ENCODE measurements at regions not wholly inside any gene's neighbourhood (a gene's known extent, or its start where the extent isn't known, plus 50 kb on each side); places are given as distances from the start of the nearest gene placed in this dataset.

DNA sequence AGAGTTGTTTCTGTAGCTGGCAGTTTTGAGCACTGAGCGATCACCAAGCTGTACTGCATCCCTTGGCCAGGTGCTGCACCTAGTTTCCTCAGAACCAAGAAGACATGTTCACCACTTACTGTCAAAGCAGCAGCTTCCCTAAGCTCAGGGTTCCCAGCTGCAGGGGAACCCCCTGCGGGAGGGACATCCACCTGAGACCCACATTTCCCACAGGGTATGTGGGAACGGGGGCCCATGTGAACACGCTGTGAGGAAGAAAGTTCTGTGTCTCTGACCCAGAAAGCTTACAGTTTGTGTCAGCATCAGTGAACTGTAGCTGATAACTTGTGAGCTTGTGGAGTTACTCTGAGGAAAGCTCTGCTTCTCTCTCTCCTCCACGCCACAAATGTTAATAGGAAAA lies 436.8 kb upstream of the IGFBP3 start:
- intact Hi-C loops (cut with DNase I; ENCODE audit: low total_unique reads), result loop anchor here (10.0 kb wide), 1 partner anchor 433 kb away; the partner anchor contains the start of gene IGFBP3
- Histone ChIP-seq H3K36me3 (ENCODE audit: low read depth, missing control alignments) (no peaks in the 10 kb centered on the region), H3K9me3 (no peaks in the 10 kb centered on the region), H3K27me3 (no peaks in the 10 kb centered on the region), H3K27ac (no peak overlapping the region), H3K4me1 (no peaks in the 10 kb centered on the region), H3K4me3 (no peak overlapping the region)
- TF ChIP-seq CTCF (IDR thresholded peaks at IDR 0.05) (no peak), POLR2A (IDR thresholded peaks at IDR 0.05) (no peak)
- 92 to 95% methylated on average over 5 of the region's 5 CpGs for WGBS, 2 donors
- DNase-seq, result no peak

GRCh38 chr7:46357290-46357689 lies 436.2 kb upstream of the IGFBP3 start:
- Histone ChIP-seq H3K4me3 (no peak overlapping the region), H3K27me3 (no peaks in the 10 kb centered on the region), H3K4me1 (no peaks in the 10 kb centered on the region), H3K27ac (no peak overlapping the region), H3K9me3 (no peaks in the 10 kb centered on the region), H3K36me3 (ENCODE audit: low read depth, missing control alignments) (no peaks in the 10 kb centered on the region)
- TF ChIP-seq CTCF (IDR thresholded peaks at IDR 0.05), result no peak
- TF ChIP-seq POLR2A (IDR thresholded peaks at IDR 0.05), result no peak
- no peak for DNase-seq
- whole genome bisulfite sequencing, 2 donors, result 89 to 97% methylated on average over 2 of the region's 2 CpGs
- intact Hi-C loops (cut with DNase I; ENCODE audit: low total_unique reads), result loop anchor here (10.0 kb wide), 1 partner anchor 432 kb away; the partner anchor contains the start of gene IGFBP3

DNA sequence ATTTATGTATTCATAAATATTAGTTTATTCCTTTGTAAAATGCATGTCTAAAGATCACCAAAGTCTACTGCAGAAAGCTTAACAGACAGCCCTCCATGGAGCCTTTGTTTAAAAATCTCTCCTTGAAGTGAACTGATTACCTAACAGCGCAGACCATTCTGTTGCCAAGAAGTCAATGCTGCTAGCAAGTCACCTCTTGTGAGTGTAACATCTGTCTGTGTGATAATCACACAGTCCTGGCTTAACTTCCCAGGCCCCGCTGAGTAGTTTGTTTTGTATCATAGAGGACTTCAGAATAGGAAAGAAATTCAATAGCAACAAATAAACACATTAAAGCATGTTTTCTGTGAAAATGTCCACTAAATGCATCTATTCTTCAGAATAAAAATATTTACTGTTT lies 435.3 kb upstream of the IGFBP3 start:
- H3K27me3 ChIP-seq, result no peaks in the 10 kb centered on the region
- no peak overlapping the region for H3K27ac ChIP-seq
- intact Hi-C loops (cut with DNase I; ENCODE audit: low total_unique reads), result loop anchor here (10.0 kb wide), 1 partner anchor 432 kb away; the partner anchor contains the start of gene IGFBP3
- 73 to 74% methylated on average over 2 of the region's 2 CpGs for WGBS, 2 donors
- H3K9me3 ChIP-seq, result no peaks in the 10 kb centered on the region
- no peak overlapping the region for H3K4me3 ChIP-seq
- TF ChIP-seq CTCF (IDR thresholded peaks at IDR 0.05) (no peak), POLR2A (IDR thresholded peaks at IDR 0.05) (no peak)
- H3K4me1 ChIP-seq, result no peaks in the 10 kb centered on the region
- DNase-seq, result no peak
- no peaks in the 10 kb centered on the region for H3K36me3 ChIP-seq (ENCODE audit: low read depth, missing control alignments)

DNA sequence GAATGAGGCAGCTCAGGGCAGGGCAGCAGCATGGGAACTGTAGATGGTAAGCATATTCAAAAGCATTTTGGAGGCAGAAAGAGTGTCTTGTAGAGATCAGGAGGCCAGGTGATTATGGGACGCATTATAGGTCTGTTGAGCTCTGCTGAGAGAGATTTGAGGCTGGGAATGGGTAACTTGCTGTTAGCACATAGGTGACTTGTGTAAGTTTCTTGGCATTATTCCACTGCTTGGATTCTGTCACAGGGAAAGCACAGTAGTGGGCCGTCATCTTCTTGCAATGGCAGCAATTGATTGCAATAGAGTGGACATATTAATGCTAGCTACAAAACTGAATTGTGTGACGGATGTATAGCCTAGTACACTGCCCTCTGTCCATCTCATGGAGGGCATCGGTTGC lies 434.3 kb upstream of the IGFBP3 start:
- intact Hi-C loops (cut with DNase I; ENCODE audit: low total_unique reads), result loop anchor here (10.0 kb wide), 1 partner anchor 431 kb away; the partner anchor contains the start of gene IGFBP3
- no peaks in the 10 kb centered on the region for H3K36me3 ChIP-seq (ENCODE audit: low read depth, missing control alignments)
- H3K9me3 ChIP-seq, result no peaks in the 10 kb centered on the region
- TF ChIP-seq POLR2A (IDR thresholded peaks at IDR 0.05), result no peak
- TF ChIP-seq CTCF (IDR thresholded peaks at IDR 0.05), result no peak
- 95 to 97% methylated on average over 4 of the region's 4 CpGs for whole genome bisulfite sequencing, 2 donors
- no peak overlapping the region for H3K4me3 ChIP-seq
- H3K27me3 ChIP-seq, result no peaks in the 10 kb centered on the region
- no peak overlapping the region for H3K27ac ChIP-seq
- no peak for DNase-seq
- H3K4me1 ChIP-seq, result no peaks in the 10 kb centered on the region
